Ishikawa (cell line): ENCODE measurements at regions not wholly inside any gene's neighbourhood (a gene's known extent, or its start where the extent isn't known, plus 50 kb on each side); places are given as distances from the start of the nearest gene placed in this dataset.

Experiments used
- FOXM1 ChIP-seq: IDR thresholded peaks from 2 replicates; pipeline ENCODE4 v1.6.1; 2012; ENCODE audit warnings: low read depth, borderline replicate concordance
- ZBTB7A ChIP-seq: IDR thresholded peaks from 2 replicates; pipeline ENCODE4 v1.6.1; 2012; ENCODE audit warnings: low read depth

GRCh38 chr9:11366585-11367129, 753.9 kb upstream of the PTPRD start:
- TF ChIP-seq FOXM1 (no peak), ZBTB7A (no peak)
